Colonic mucosa (tissue), 4 donors: ENCODE measurements at regions not wholly inside any gene's neighbourhood (a gene's known extent, or its start where the extent isn't known, plus 50 kb on each side); places are given as distances from the start of the nearest gene placed in this dataset.

Experiments used
- DNase-seq: peaks from one replicate; pipeline ENCODE4 v3.0.0-alpha.2; 2020
- H3K27ac ChIP-seq: fragments of 200-600 bp; one replicate; pipeline ENCODE4 v1.8.0; 2021
- H3K27me3 ChIP-seq: fragments of 200-600 bp; one replicate; pipeline ENCODE4 v1.8.0; 2021
- H3K36me3 ChIP-seq: fragments of 200-600 bp; one replicate; pipeline ENCODE4 v1.8.0; 2021
- H3K4me1 ChIP-seq: fragments of 200-600 bp; one replicate; pipeline ENCODE4 v1.8.0; 2021; ENCODE audit warnings: mild to moderate bottlenecking
- H3K4me3 ChIP-seq: fragments of 200-600 bp; one replicate; pipeline ENCODE4 v1.8.0; 2021
- H3K9ac ChIP-seq, 2 donors: one replicate each; pipeline ENCODE4 v1.7.0; 2013; ENCODE audit warnings: control low read depth in 2 of 2, low read depth in 2 of 2, low read length in 2 of 2
- H3K9me3 ChIP-seq: fragments of 200-600 bp; one replicate; pipeline ENCODE4 v1.8.0; 2021
- CTCF ChIP-seq: fragments of 200-600 bp; IDR thresholded peaks from one replicate; pipeline ENCODE4 v1.8.0; 2022; ENCODE audit warnings: antibody characterized with exemption, mild to moderate bottlenecking
- intact Hi-C: fragments of 100-400 bp; cut with DNase I; formaldehyde crosslinking; loops from one replicate; pipeline ENCODE4 v1.14.1; 2022
- donor health status: healthy.
- donor health status: DM: no; HTN: no; CAD: no.
- donor health status: DM: no; HTN: no; CAD: no.

DNA sequence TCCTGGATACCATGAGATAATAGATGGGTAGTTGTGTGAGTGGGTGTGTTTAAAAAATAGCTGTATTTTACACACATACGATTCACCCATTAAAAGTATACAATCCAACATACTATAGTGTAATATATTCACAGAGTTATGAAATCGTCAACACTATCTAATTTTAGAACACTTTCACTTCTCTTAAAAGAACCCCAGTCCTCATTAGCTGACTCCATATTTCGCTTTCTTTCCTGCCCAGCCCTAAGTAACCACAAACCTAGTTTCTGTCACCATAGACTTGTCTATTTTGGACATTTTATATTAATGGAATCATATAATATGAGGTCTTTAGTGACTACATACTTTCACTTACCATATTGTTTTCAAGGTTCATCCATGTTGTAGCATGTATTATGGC, 63.8 kb upstream of the S1PR3 start:
- intact Hi-C loops: no loop called here
- Histone ChIP-seq H3K9ac (no peak overlapping the region), H3K27ac (no peak overlapping the region), H3K36me3 (no peaks in the 10 kb centered on the region), H3K4me1 (no peaks in the 10 kb centered on the region), H3K27me3 (no peaks in the 10 kb centered on the region), H3K4me3 (no peak overlapping the region), H3K9me3 (no peaks in the 10 kb centered on the region)
- no peak for TF ChIP-seq CTCF
- DNase-seq: no peak

DNA sequence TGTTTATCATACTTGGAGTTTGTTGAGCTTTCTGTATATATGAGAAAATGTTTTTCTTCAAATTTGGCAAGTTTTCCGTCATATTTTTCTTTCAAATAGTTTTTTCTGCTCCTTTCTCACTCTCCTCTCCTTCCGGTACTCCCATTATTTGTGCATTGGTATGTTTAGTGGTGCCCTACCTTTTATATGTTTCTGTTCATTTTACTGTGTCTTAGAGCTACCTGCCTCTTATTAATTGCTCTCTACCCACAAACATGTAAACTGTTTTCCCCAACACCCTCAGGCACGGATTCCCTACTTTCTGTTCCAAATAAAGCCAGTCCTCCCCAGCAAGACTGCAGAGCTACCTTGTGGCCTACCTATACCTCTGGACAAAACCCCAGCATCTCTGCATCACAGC, 60.6 kb upstream of the S1PR3 start:
- H3K4me1 ChIP-seq: no peaks in the 10 kb centered on the region
- DNase-seq: no peak
- no peaks in the 10 kb centered on the region for H3K36me3 ChIP-seq
- no peak overlapping the region for H3K27ac ChIP-seq
- H3K9ac ChIP-seq: no peak overlapping the region
- no peaks in the 10 kb centered on the region for H3K27me3 ChIP-seq
- intact Hi-C loops: no loop called here
- H3K4me3 ChIP-seq: no peak overlapping the region
- no peaks in the 10 kb centered on the region for H3K9me3 ChIP-seq
- no peak for TF ChIP-seq CTCF

- no peaks in the 10 kb centered on the region for H3K36me3 ChIP-seq
- no peak for TF ChIP-seq CTCF
- intact Hi-C loops: no loop called here
Observed at GRCh38 chr9:88932766-88933165, 58.5 kb upstream of the S1PR3 start.

DNA sequence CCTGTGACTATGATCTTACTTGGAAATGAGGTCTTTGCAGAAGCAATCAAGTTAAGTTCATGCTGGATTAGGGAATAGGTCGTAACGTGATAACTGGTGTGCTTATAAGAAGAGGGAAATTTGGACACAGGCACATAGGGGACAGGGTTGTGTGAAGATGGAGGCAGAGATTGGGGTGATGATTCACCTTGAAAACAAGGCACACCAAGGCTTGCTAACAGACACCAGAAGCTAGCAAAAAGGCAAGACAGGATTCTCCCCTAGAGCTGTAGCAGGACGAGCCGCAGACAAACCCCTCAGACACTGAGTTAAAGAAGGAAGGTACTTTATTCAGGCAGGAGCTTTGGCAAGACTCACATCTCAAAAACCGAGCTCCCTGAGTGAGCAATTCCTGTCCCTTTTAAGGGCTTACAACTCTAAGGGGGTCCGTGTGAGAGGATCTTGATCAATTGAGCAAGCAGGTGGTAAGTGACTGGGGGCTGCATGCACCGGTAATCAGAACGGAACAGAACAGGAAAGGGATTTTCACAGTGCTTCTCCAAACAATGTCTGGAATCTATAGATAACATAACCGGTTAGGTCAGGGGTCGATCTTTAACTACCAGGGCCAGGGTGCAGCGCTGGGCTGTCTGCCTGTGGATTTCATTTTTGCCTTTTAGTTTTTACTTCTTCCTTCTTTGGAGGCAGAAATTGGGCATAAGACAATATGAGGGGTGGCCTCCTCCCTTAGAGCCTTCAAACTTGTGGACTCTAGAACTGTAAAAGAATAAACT, 57.5 kb upstream of the S1PR3 start:
- H3K9me3 ChIP-seq: no peaks in the 10 kb centered on the region
- no peak overlapping the region for H3K27ac ChIP-seq
- H3K4me1 ChIP-seq: no peaks in the 10 kb centered on the region
- TF ChIP-seq CTCF: no peak
- DNase-seq: no peak
- no peak overlapping the region for H3K9ac ChIP-seq
- H3K27me3 ChIP-seq: no peaks in the 10 kb centered on the region
- no peaks in the 10 kb centered on the region for H3K36me3 ChIP-seq
- no peak overlapping the region for H3K4me3 ChIP-seq
- intact Hi-C loops: no loop called here

More at GRCh38 chr9:88932766-88933165, 58.5 kb upstream of the S1PR3 start:
- H3K4me1 ChIP-seq: no peaks in the 10 kb centered on the region
- no peaks in the 10 kb centered on the region for H3K27me3 ChIP-seq
- no peak overlapping the region for H3K27ac ChIP-seq
- H3K4me3 ChIP-seq: no peak overlapping the region
- H3K9ac ChIP-seq: no peak overlapping the region
- H3K9me3 ChIP-seq: no peaks in the 10 kb centered on the region
- no peak for DNase-seq

DNA sequence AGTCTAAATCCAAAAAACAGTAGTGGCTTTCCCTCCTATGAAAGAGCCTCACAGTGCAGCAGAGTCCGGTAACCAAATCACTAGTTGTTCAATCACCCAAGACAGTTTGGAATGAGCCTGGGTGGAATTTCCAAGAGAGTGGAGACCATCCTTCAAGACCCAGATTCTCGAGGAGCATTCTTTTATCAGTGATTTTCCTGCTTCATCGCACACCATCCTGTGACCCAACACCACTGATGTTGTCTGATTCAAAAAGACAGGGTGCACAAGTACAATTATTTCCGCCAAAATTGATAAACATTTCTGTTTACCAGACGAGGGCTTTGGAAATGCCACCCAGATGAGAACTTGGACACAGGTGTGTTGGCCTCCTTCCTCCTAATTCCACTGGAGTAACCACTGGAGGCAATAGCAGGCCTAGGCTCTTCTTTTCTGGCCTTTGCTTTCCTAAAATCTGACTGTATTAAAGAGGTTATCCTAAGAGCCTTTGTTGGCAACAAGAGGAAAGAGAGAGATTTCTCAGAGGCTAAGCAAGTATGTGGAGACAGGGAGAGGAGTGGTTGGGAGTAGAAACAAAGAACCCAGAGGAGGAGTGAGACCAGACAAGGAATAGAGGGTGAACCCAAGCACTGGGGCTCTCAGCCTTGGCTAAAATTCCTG, 56.3 kb upstream of the S1PR3 start:
- no peaks in the 10 kb centered on the region for H3K9me3 ChIP-seq
- DNase-seq: no peak
- no peaks in the 10 kb centered on the region for H3K36me3 ChIP-seq
- no peaks in the 10 kb centered on the region for H3K4me1 ChIP-seq
- H3K27me3 ChIP-seq: no peaks in the 10 kb centered on the region
- no peak overlapping the region for H3K27ac ChIP-seq
- no peak for TF ChIP-seq CTCF
- H3K9ac ChIP-seq: no peak overlapping the region
- intact Hi-C loops: no loop called here
- H3K4me3 ChIP-seq: no peak overlapping the region
